Fibroblast of lung (primary cell): ENCODE measurements at regions not wholly inside any gene's neighbourhood (a gene's known extent, or its start where the extent isn't known, plus 50 kb on each side); places are given as distances from the start of the nearest gene placed in this dataset.

Source experiments
- DNase-seq, 2 donors: peaks; one replicate each; pipeline versions ENCODE4 v3.0.0 to v3.0.0-alpha.2; 2010; ENCODE audit warnings: low read depth in 2 of 2
- H2AFZ ChIP-seq: 2 replicates; pipeline ENCODE4 v1.5.1; 2012; ENCODE audit warnings: low read length, control low read depth, inconsistent platforms
- H3K27ac ChIP-seq: 2 replicates; pipeline ENCODE4 v1.5.1; 2011; ENCODE audit warnings: low read length, control low read depth; ENCODE audit not compliant: insufficient read depth
- H3K27me3 ChIP-seq: 2 replicates; pipeline ENCODE4 v1.5.1; 2011; ENCODE audit warnings: mild to moderate bottlenecking, low read length; ENCODE audit not compliant: control insufficient read depth, insufficient read depth
- H3K36me3 ChIP-seq: 2 replicates; pipeline ENCODE4 v1.5.1; 2011; ENCODE audit warnings: low read length; ENCODE audit not compliant: control insufficient read depth, insufficient read depth
- H3K4me1 ChIP-seq: 2 replicates; pipeline ENCODE4 v1.5.1; 2011; ENCODE audit warnings: low read length; ENCODE audit not compliant: control insufficient read depth, insufficient read depth; ENCODE audit errors: extremely low read depth
- H3K4me2 ChIP-seq: 2 replicates; pipeline ENCODE4 v1.5.1; 2011; ENCODE audit warnings: low read length, control low read depth; ENCODE audit not compliant: insufficient read depth; ENCODE audit errors: extremely low read depth
- H3K4me3 ChIP-seq, 4 experiments: fragments of 200-600 bp in 1 of 4; sonication (generic) in 1 of 4; replicated peaks in 1 of 4; 2 replicates each; pipeline ENCODE4 v1.5.1; 2011 to 2016; ENCODE audit warnings: low read length in 4 of 4, low read depth in 3 of 4, mild to moderate bottlenecking in 3 of 4, control low read depth in 2 of 4, inconsistent platforms in 1 of 4, mixed read lengths in 1 of 4; ENCODE audit not compliant: insufficient read depth in 1 of 4; ENCODE audit errors: control extremely low read depth in 1 of 4
- H3K79me2 ChIP-seq: 2 replicates; pipeline ENCODE4 v1.5.1; 2012; ENCODE audit warnings: mild to moderate bottlenecking, low read length, inconsistent platforms; ENCODE audit not compliant: control insufficient read depth, insufficient read depth
- H3K9ac ChIP-seq: 2 replicates; pipeline ENCODE4 v1.5.1; 2011; ENCODE audit warnings: mild to moderate bottlenecking, low read length, control low read depth; ENCODE audit not compliant: insufficient read depth
- H3K9me3 ChIP-seq: 2 replicates; pipeline ENCODE4 v1.5.1; 2012; ENCODE audit warnings: low read depth, low read length; ENCODE audit not compliant: control insufficient read depth, insufficient read depth
- H4K20me1 ChIP-seq: 2 replicates; pipeline ENCODE4 v1.5.1; 2011; ENCODE audit warnings: low read length; ENCODE audit not compliant: control insufficient read depth, insufficient read depth; ENCODE audit errors: extremely low read depth
- CTCF ChIP-seq, 2 donors: IDR thresholded peaks in 1 of 2; conservative IDR thresholded peaks in 1 of 2; 1 replicate in 1 of 2; 2 replicates in 1 of 2; pipeline ENCODE4 v1.5.1; 2011 to 2012; ENCODE audit warnings: low read length in 2 of 2, control low read depth in 1 of 2, inconsistent platforms in 1 of 2, low read depth in 1 of 2, mild to moderate bottlenecking in 1 of 2
- EZH2 ChIP-seq: IDR thresholded peaks from 2 replicates; pipeline ENCODE4 v1.5.1; 2012; ENCODE audit warnings: low read length, control low read depth, mild to moderate bottlenecking; ENCODE audit errors: missing control alignments

GRCh38 chr5:103477678-103478077 lies 84.9 kb downstream of the NUDT12 start:
- no peak overlapping the region for H3K27ac ChIP-seq
- no peak for DNase-seq
- TF ChIP-seq EZH2 (no peak), CTCF (conservative IDR thresholded peaks at IDR 0.05 in 1 of 2, IDR thresholded peaks at IDR 0.05 in 1 of 2; ENCODE audit: low read depth in 1 of 2, low read length in 2 of 2) (no peak)
- H3K27me3 ChIP-seq, result no peaks in the 10 kb centered on the region
- no peaks in the 10 kb centered on the region for H3K9me3 ChIP-seq
- H3K4me2 ChIP-seq, result no peak overlapping the region
- H2AFZ ChIP-seq, result no peak overlapping the region
- H4K20me1 ChIP-seq, result no peaks in the 10 kb centered on the region
- no peaks in the 10 kb centered on the region for H3K4me1 ChIP-seq
- no peak overlapping the region for H3K4me3 ChIP-seq
- H3K79me2 ChIP-seq, result no peaks in the 10 kb centered on the region
- no peaks in the 10 kb centered on the region for H3K36me3 ChIP-seq
- no peak overlapping the region for H3K9ac ChIP-seq

- no peaks in the 10 kb centered on the region for H3K9me3 ChIP-seq
- no peaks in the 10 kb centered on the region for H3K4me1 ChIP-seq
- no peak overlapping the region for H3K4me3 ChIP-seq
- H3K27ac ChIP-seq, result no peak overlapping the region
- no peak for TF ChIP-seq CTCF (conservative IDR thresholded peaks at IDR 0.05 in 1 of 2, IDR thresholded peaks at IDR 0.05 in 1 of 2; ENCODE audit: low read depth in 1 of 2, low read length in 2 of 2)
- TF ChIP-seq EZH2, result no peak
- H3K9ac ChIP-seq, result no peak overlapping the region
- no peak overlapping the region for H3K4me2 ChIP-seq
- no peaks in the 10 kb centered on the region for H3K27me3 ChIP-seq
- H4K20me1 ChIP-seq, result no peaks in the 10 kb centered on the region
- no peak for DNase-seq
- no peaks in the 10 kb centered on the region for H3K36me3 ChIP-seq
- no peaks in the 10 kb centered on the region for H3K79me2 ChIP-seq
- H2AFZ ChIP-seq, result no peak overlapping the region
These were observed 85.8 kb downstream of the NUDT12 start for GRCh38 chr5:103476811-103477210.

DNA sequence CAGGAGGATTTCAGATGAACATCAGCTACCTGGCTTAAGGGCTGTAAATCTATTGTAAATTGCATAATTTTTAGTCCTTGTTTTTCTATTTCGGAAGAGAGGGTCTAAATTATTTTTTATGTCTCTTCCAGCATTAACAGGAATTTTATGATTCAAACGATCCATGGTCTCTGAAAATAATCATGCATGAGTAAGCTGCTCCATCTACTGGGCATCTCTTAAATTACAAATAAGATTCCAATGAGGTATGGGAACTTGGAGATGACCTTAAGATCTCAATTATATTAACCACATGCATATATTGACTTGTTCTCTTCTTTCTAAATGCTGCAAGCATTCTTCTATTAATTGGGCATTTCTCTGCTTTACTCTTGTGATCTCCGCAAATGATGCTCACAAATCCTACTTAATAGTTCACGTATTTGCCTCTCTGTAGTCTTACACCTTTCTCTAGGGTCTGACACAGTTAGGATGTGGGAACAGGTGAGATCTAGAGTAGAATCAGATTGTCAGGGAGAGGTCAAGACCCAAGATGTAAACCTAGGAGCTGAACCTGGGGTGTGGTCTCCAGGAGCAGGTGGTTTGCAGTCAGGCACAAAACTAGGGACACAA lies 86.9 kb downstream of the NUDT12 start:
- H3K9ac ChIP-seq, result no peak overlapping the region
- H3K36me3 ChIP-seq, result no peaks in the 10 kb centered on the region
- no peak overlapping the region for H3K27ac ChIP-seq
- H3K27me3 ChIP-seq, result no peaks in the 10 kb centered on the region
- TF ChIP-seq CTCF (conservative IDR thresholded peaks at IDR 0.05 in 1 of 2, IDR thresholded peaks at IDR 0.05 in 1 of 2; ENCODE audit: low read depth in 1 of 2, low read length in 2 of 2) (peak; percentile 36 to 54), EZH2 (no peak)
- H3K4me3 ChIP-seq, result no peak overlapping the region
- no peak overlapping the region for H3K4me2 ChIP-seq
- H3K79me2 ChIP-seq, result no peaks in the 10 kb centered on the region
- H3K9me3 ChIP-seq, result no peaks in the 10 kb centered on the region
- DNase-seq, result peak; percentile 36 to 67
- H3K4me1 ChIP-seq, result no peaks in the 10 kb centered on the region
- no peaks in the 10 kb centered on the region for H4K20me1 ChIP-seq
- no peak overlapping the region for H2AFZ ChIP-seq
